HepG2 (cell line): ENCODE measurements at regions not wholly inside any gene's neighbourhood (a gene's known extent, or its start where the extent isn't known, plus 50 kb on each side); places are given as distances from the start of the nearest gene placed in this dataset.

Experiments used
- ESRRA ChIP-seq: sonication (generic); formaldehyde crosslinking; IDR thresholded peaks from 2 replicates; pipeline ENCODE4 v1.5.1; 2020; ENCODE audit warnings: mild to moderate bottlenecking, low read depth, missing genetic modification reagents
- GMEB1 ChIP-seq: sonication (generic); formaldehyde crosslinking; IDR thresholded peaks from 2 replicates; pipeline ENCODE4 v1.5.1; 2020; ENCODE audit warnings: missing genetic modification reagents, mild to moderate bottlenecking, borderline replicate concordance
- HNF4A ChIP-seq: sonication (generic); formaldehyde crosslinking; IDR thresholded peaks from 2 replicates; pipeline ENCODE4 v1.4.0; 2020; ENCODE audit warnings: missing genetic modification reagents
- IKZF4 ChIP-seq: sonication (generic); formaldehyde crosslinking; IDR thresholded peaks from 2 replicates; pipeline ENCODE4 v1.5.1; 2020; ENCODE audit warnings: borderline replicate concordance, mild to moderate bottlenecking, low read depth, missing genetic modification reagents; ENCODE audit errors: not compliant biosample characterization
- NBN ChIP-seq: fragments of 450-650 bp; conservative IDR thresholded peaks from 2 replicates; pipeline ENCODE4 v1.6.1; 2017
- NCOA2 ChIP-seq: sonication (generic); formaldehyde crosslinking; IDR thresholded peaks from 2 replicates; pipeline ENCODE4 v1.8.0; 2022; ENCODE audit warnings: inconsistent platforms
- NFE2L1 ChIP-seq: sonication (generic); formaldehyde crosslinking; IDR thresholded peaks from 2 replicates; pipeline ENCODE4 v1.4.0; 2020; ENCODE audit warnings: missing genetic modification reagents, mild to moderate bottlenecking, borderline replicate concordance
- NFKBIZ ChIP-seq: IDR thresholded peaks from 2 replicates; pipeline ENCODE4 v1.6.1; 2018; ENCODE audit warnings: missing genetic modification reagents, missing compliant biosample characterization
- RARA ChIP-seq: IDR thresholded peaks from 2 replicates; pipeline ENCODE4 v1.6.1; 2016; ENCODE audit warnings: missing genetic modification reagents, missing compliant biosample characterization
- SIN3B ChIP-seq: fragments of 150-350 bp; IDR thresholded peaks from 2 replicates; pipeline ENCODE4 v1.6.1; 2014; ENCODE audit warnings: low read length
- SMYD3 ChIP-seq: sonication (generic); formaldehyde crosslinking; IDR thresholded peaks from 2 replicates; pipeline ENCODE4 v1.8.1; 2023; ENCODE audit warnings: mild to moderate bottlenecking, missing genetic modification reagents
- STAT6 ChIP-seq: sonication (generic); formaldehyde crosslinking; IDR thresholded peaks from 2 replicates; pipeline ENCODE4 v1.4.0; 2020; ENCODE audit warnings: missing genetic modification reagents, mild to moderate bottlenecking, borderline replicate concordance
- THAP9 ChIP-seq: sonication (generic); formaldehyde crosslinking; IDR thresholded peaks from 2 replicates; pipeline ENCODE4; 2020; ENCODE audit warnings: missing genetic modification reagents, mild to moderate bottlenecking, borderline replicate concordance
- ZFP36L2 ChIP-seq: sonication (generic); formaldehyde crosslinking; IDR thresholded peaks from 2 replicates; pipeline ENCODE4 v1.4.0; 2020; ENCODE audit warnings: missing genetic modification reagents
- ZNF703 ChIP-seq: sonication (generic); formaldehyde crosslinking; IDR thresholded peaks from 2 replicates; pipeline ENCODE4 v1.5.1; 2020; ENCODE audit warnings: missing genetic modification reagents, mild to moderate bottlenecking, moderate library complexity, borderline replicate concordance
- ZNF761 ChIP-seq: sonication (generic); formaldehyde crosslinking; conservative IDR thresholded peaks from 2 replicates; pipeline ENCODE4 v1.4.0; 2020; ENCODE audit warnings: mild to moderate bottlenecking, missing genetic modification reagents
- ZNF891 ChIP-seq: sonication (generic); formaldehyde crosslinking; IDR thresholded peaks from 2 replicates; pipeline ENCODE4 v1.5.0; 2020; ENCODE audit warnings: mild to moderate bottlenecking, missing genetic modification reagents
- ZZZ3 ChIP-seq: sonication (generic); formaldehyde crosslinking; IDR thresholded peaks from 2 replicates; pipeline ENCODE4 v1.4.0; 2020; ENCODE audit warnings: missing genetic modification reagents, mild to moderate bottlenecking, borderline replicate concordance
- TF ChIP-seq, protein P1 (sequence below): sonication (generic); formaldehyde crosslinking; IDR thresholded peaks from 2 replicates; pipeline ENCODE4 v1.8.0; 2022; ENCODE audit warnings: missing genetic modification reagents, mild to moderate bottlenecking, inconsistent platforms, borderline replicate concordance
- TF ChIP-seq, protein P2 (sequence below): sonication (generic); formaldehyde crosslinking; IDR thresholded peaks from 2 replicates; pipeline ENCODE4 v1.4.0; 2020; ENCODE audit warnings: mild to moderate bottlenecking, low read depth, missing genetic modification reagents

DNA sequence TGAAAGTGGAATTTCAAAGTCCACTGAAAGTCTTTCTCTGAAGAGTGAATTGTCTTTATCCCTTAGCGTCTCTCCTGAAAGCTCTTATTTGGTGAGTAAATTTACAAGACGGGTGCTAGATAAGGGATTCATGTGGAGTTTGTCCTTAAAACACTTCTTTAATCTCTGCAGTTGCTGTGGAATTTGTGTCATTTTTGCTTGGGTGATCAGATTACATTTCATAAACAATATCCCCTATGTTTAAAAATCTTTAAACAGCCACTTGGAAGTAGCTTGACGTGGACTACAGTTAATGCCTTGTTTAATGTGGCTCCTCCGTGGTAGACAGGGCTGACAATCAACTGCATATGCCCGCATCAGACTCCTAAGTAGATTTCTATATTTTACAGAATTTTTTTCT lies 175.4 kb upstream of the ZNF217 start (continued):
- TF ChIP-seq SMYD3 (CRISPR knock-in tag), result 0 out of 2 replicates have a peak, but pooled peaks have one; percentile 5
- no peak for TF ChIP-seq ZNF761 (CRISPR knock-in tag)
- no peak for TF ChIP-seq STAT6 (CRISPR knock-in tag)
- TF ChIP-seq, protein P1, sequence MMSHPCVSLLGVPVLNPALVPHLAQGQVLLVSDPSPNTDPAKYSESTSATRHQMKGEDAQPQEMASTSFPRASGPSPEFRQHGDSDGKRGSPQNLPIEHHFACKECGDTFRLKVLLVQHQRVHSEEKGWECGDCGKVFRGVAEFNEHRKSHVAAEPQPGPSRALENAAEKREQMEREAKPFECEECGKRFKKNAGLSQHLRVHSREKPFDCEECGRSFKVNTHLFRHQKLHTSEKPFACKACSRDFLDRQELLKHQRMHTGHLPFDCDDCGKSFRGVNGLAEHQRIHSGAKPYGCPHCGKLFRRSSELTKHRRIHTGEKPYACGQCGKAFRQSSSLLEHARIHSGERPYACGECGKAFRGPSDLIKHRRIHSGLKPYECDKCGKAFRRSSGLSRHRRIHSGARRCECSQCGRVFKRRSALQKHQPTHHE (CRISPR knock-in tag), result no peak
- no peak for TF ChIP-seq ZFP36L2 (CRISPR knock-in tag)
- TF ChIP-seq GMEB1, result no peak
- no peak for TF ChIP-seq NFE2L1
- no peak; the same call in 1 of the 2 replicates for TF ChIP-seq ZNF703 (CRISPR knock-in tag)
- TF ChIP-seq ZNF891, result no peak
- no peak for TF ChIP-seq IKZF4
- TF ChIP-seq HNF4A (CRISPR knock-in tag), result peak; percentile 94
- peak; percentile 98 for TF ChIP-seq NCOA2 (CRISPR knock-in tag)
- no peak for TF ChIP-seq ZZZ3
- no peak for TF ChIP-seq ESRRA
- TF ChIP-seq RARA (CRISPR knock-in tag), result peak; percentile 42; the same call in 1 of the 2 replicates
- no peak for TF ChIP-seq SIN3B
- TF ChIP-seq NFKBIZ (CRISPR knock-in tag), result no peak
- no peak for TF ChIP-seq NBN
- TF ChIP-seq, protein P2, sequence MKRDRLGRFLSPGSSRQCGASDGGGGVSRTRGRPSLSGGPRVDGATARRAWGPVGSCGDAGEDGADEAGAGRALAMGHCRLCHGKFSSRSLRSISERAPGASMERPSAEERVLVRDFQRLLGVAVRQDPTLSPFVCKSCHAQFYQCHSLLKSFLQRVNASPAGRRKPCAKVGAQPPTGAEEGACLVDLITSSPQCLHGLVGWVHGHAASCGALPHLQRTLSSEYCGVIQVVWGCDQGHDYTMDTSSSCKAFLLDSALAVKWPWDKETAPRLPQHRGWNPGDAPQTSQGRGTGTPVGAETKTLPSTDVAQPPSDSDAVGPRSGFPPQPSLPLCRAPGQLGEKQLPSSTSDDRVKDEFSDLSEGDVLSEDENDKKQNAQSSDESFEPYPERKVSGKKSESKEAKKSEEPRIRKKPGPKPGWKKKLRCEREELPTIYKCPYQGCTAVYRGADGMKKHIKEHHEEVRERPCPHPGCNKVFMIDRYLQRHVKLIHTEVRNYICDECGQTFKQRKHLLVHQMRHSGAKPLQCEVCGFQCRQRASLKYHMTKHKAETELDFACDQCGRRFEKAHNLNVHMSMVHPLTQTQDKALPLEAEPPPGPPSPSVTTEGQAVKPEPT, result no peak
- TF ChIP-seq THAP9 (CRISPR knock-in tag), result no peak
